HCT116 (cell line): ENCODE measurements at regions not wholly inside any gene's neighbourhood (a gene's known extent, or its start where the extent isn't known, plus 50 kb on each side); places are given as distances from the start of the nearest gene placed in this dataset.

Experiments used
- CTCF ChIP-seq, 3 experiments: fragments of 200-600 bp in 1 of 3; sonication (generic) in 1 of 3; IDR thresholded peaks in 2 of 3; conservative IDR thresholded peaks in 1 of 3; 2 replicates each; pipeline ENCODE4 v1.5.1; 2012 to 2017; ENCODE audit warnings: low read depth in 2 of 3, low read length in 2 of 3, antibody characterized with exemption in 1 of 3, borderline replicate concordance in 1 of 3, control low read depth in 1 of 3, mild to moderate bottlenecking in 1 of 3, mixed read lengths in 1 of 3, mixed run types in 1 of 3, moderate library complexity in 1 of 3; ENCODE audit not compliant: insufficient read depth in 1 of 3
- EGR1 ChIP-seq: IDR thresholded peaks from 2 replicates; pipeline ENCODE4 v1.6.1; 2012; ENCODE audit warnings: low read depth
- EZH2 ChIP-seq: fragments of 200-600 bp; sonication (generic); IDR thresholded peaks from 2 replicates; pipeline ENCODE4 v1.6.1; 2017; ENCODE audit warnings: antibody characterized with exemption, mixed run types
- EZH2phosphoT487 ChIP-seq: fragments of 200-600 bp; IDR thresholded peaks from 2 replicates; pipeline ENCODE4 v1.6.1; 2018; ENCODE audit warnings: antibody characterized with exemption, borderline replicate concordance
- FOSL1 ChIP-seq: IDR thresholded peaks from 2 replicates; pipeline ENCODE4 v1.6.1; 2012; ENCODE audit warnings: low read depth
- POLR2A ChIP-seq: IDR thresholded peaks from 2 replicates; pipeline ENCODE4 v1.7.0; 2011; ENCODE audit warnings: borderline replicate concordance; ENCODE audit not compliant: insufficient read depth, insufficient read length; ENCODE audit errors: extremely low read depth
- POLR2AphosphoS5 ChIP-seq: IDR thresholded peaks from 2 replicates; pipeline ENCODE4 v1.6.1; 2011; ENCODE audit warnings: mild to moderate bottlenecking, low read depth, low read length, moderate library complexity
- RAD21 ChIP-seq: IDR thresholded peaks from 2 replicates; pipeline ENCODE4 v1.6.1; 2012; ENCODE audit warnings: low read depth, mild to moderate bottlenecking
- SIN3A ChIP-seq: IDR thresholded peaks from 2 replicates; pipeline ENCODE4 v1.6.1; 2012; ENCODE audit warnings: low read depth

GRCh38 chr5:120150770-120151169 lies 313.3 kb upstream of the PRR16 start:
- no peak for TF ChIP-seq CTCF (IDR thresholded peaks at IDR 0.05 in 2 of 3, conservative IDR thresholded peaks at IDR 0.05 in 1 of 3; ENCODE audit: borderline replicate concordance in 1 of 3, insufficient read depth in 1 of 3, low read depth in 2 of 3, low read length in 2 of 3)
- no peak for TF ChIP-seq POLR2AphosphoS5
- TF ChIP-seq EZH2, result no peak
- TF ChIP-seq RAD21, result no peak
- no peak for TF ChIP-seq EZH2phosphoT487
- no peak for TF ChIP-seq POLR2A
- TF ChIP-seq FOSL1, result no peak
- no peak for TF ChIP-seq EGR1
- no peak for TF ChIP-seq SIN3A
